ACC112 (cell line): ENCODE measurements at regions not wholly inside any gene's neighbourhood (a gene's known extent, or its start where the extent isn't known, plus 50 kb on each side); places are given as distances from the start of the nearest gene placed in this dataset.

Experiments used
- H2AFZ ChIP-seq: fragments of 200-600 bp; sonication (generic); one replicate; pipeline ENCODE4 v1.6.0; 2017; ENCODE audit warnings: antibody characterized with exemption, low read length; ENCODE audit not compliant: unreplicated experiment
- H3K27ac ChIP-seq: fragments of 200-600 bp; sonication (generic); 2 replicates; pipeline ENCODE4 v1.5.1; 2014; ENCODE audit warnings: low read depth, mild to moderate bottlenecking, antibody characterized with exemption, low read length, moderate library complexity
- H3K27me3 ChIP-seq: fragments of 200-600 bp; sonication (generic); 2 replicates; pipeline ENCODE4 v1.6.1; 2014; ENCODE audit warnings: mild to moderate bottlenecking, antibody characterized with exemption, low read length, moderate library complexity, mixed read lengths; ENCODE audit not compliant: insufficient read depth
- H3K36me3 ChIP-seq: fragments of 200-600 bp; sonication (generic); 2 replicates; pipeline ENCODE4 v1.6.1; 2016; ENCODE audit warnings: mild to moderate bottlenecking, antibody characterized with exemption, low read length, moderate library complexity, mixed read lengths; ENCODE audit not compliant: insufficient read depth
- H3K4me1 ChIP-seq: fragments of 200-600 bp; sonication (generic); one replicate; pipeline ENCODE4 v1.6.1; 2016; ENCODE audit warnings: low read length, mixed read lengths; ENCODE audit not compliant: insufficient read depth, unreplicated experiment, control insufficient read depth
- H3K4me3 ChIP-seq: fragments of 200-600 bp; sonication (generic); 2 replicates; pipeline ENCODE4 v1.5.1; 2014; ENCODE audit warnings: mild to moderate bottlenecking, low read depth, low read length
- H3K79me2 ChIP-seq: fragments of 200-600 bp; sonication (generic); one replicate; pipeline ENCODE4 v1.6.0; 2016; ENCODE audit warnings: low read length; ENCODE audit not compliant: control insufficient read depth, unreplicated experiment, insufficient read depth

- H3K4me3 ChIP-seq = no peak overlapping the region
- H3K27ac ChIP-seq = no peak overlapping the region
- no peaks in the 10 kb centered on the region for H3K27me3 ChIP-seq
- H3K79me2 ChIP-seq = no peaks in the 10 kb centered on the region
- no peak overlapping the region for H2AFZ ChIP-seq
- H3K36me3 ChIP-seq = no peaks in the 10 kb centered on the region
- no peaks in the 10 kb centered on the region for H3K4me1 ChIP-seq
These were observed 112.8 kb upstream of the RESF1 start for GRCh38 chr12:31846405-31846804.

GRCh38 chr12:31845613-31846322, 113.4 kb upstream of the RESF1 start:
- no peak overlapping the region for H3K4me3 ChIP-seq
- H3K27ac ChIP-seq = no peak overlapping the region
- no peak overlapping the region for H2AFZ ChIP-seq
- no peaks in the 10 kb centered on the region for H3K4me1 ChIP-seq
- H3K79me2 ChIP-seq = no peaks in the 10 kb centered on the region
- no peaks in the 10 kb centered on the region for H3K27me3 ChIP-seq
- H3K36me3 ChIP-seq = no peaks in the 10 kb centered on the region

GRCh38 chr12:31843398-31844095, 114.7 kb upstream of the AMN1 start:
- Histone ChIP-seq H3K4me3 (no peak overlapping the region), H2AFZ (no peak overlapping the region), H3K36me3 (no peaks in the 10 kb centered on the region), H3K4me1 (no peaks in the 10 kb centered on the region), H3K27me3 (no peaks in the 10 kb centered on the region), H3K79me2 (no peaks in the 10 kb centered on the region), H3K27ac (no peak overlapping the region)

GRCh38 chr12:31837913-31838312, 109.1 kb upstream of the AMN1 start:
- Histone ChIP-seq H3K4me3 (no peak overlapping the region), H2AFZ (no peak overlapping the region), H3K27me3 (peaks cover 4% of the 10 kb centered on the region; the same call in 1 of the 2 replicates), H3K36me3 (no peaks in the 10 kb centered on the region), H3K4me1 (no peaks in the 10 kb centered on the region), H3K79me2 (no peaks in the 10 kb centered on the region), H3K27ac (no peak overlapping the region)

DNA sequence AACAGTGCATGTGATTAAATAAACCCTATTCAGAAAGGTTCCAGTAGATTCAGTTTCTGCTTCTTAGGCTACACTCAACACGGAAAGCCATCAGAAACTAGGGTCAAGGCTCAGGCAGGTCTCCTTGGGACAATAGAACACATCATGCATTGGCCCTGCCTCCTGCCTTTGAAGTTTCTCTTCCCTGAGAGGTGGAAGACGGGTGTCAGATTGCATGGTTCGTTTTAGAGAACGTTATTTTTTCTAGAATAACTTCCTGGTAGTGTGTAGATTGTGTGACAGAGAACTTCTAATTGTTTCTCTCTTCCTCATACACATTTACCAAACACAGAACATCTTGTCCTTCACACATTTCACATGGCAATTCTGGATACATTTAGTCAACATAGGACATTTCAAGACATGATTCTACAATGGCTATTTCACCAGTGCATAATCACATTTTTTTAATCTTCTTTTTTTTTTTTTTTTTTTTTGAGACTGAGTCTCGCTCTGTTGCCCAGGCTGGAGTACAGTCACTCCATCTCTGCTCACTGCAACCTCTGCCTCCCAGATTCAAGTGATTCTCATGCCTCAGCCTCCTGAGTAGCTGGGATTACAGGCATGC, 106.6 kb upstream of the AMN1 start:
- Histone ChIP-seq H3K4me3 (no peak overlapping the region), H3K79me2 (no peaks in the 10 kb centered on the region), H3K4me1 (no peaks in the 10 kb centered on the region), H3K36me3 (no peaks in the 10 kb centered on the region), H3K27ac (no peak overlapping the region), H3K27me3 (peaks cover 4% of the 10 kb centered on the region; the same call in 1 of the 2 replicates), H2AFZ (no peak overlapping the region)

DNA sequence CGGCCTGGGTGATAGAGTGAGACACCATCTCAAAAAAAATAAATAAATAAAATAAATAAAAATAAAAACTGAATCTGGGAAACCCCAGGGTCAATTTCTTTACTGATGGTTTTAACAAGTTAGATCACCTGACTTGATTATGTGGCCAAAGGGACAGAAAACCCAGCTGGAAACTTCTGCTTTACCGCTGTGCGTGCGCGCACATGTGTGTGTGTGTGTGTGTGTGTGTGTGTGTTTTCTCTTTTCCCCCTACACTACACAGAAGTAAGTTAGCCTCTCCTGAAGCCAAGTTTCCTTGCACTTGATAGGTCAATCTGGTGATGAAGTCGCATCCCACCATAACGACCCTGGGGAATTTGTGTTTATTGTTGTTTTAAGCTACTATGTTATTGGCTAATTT, 105.3 kb upstream of the AMN1 start:
- Histone ChIP-seq H3K27ac (no peak overlapping the region), H3K4me3 (no peak overlapping the region), H3K36me3 (no peaks in the 10 kb centered on the region), H3K4me1 (no peaks in the 10 kb centered on the region), H2AFZ (no peak overlapping the region), H3K27me3 (peaks cover 4% of the 10 kb centered on the region; the same call in 1 of the 2 replicates), H3K79me2 (no peaks in the 10 kb centered on the region)

DNA sequence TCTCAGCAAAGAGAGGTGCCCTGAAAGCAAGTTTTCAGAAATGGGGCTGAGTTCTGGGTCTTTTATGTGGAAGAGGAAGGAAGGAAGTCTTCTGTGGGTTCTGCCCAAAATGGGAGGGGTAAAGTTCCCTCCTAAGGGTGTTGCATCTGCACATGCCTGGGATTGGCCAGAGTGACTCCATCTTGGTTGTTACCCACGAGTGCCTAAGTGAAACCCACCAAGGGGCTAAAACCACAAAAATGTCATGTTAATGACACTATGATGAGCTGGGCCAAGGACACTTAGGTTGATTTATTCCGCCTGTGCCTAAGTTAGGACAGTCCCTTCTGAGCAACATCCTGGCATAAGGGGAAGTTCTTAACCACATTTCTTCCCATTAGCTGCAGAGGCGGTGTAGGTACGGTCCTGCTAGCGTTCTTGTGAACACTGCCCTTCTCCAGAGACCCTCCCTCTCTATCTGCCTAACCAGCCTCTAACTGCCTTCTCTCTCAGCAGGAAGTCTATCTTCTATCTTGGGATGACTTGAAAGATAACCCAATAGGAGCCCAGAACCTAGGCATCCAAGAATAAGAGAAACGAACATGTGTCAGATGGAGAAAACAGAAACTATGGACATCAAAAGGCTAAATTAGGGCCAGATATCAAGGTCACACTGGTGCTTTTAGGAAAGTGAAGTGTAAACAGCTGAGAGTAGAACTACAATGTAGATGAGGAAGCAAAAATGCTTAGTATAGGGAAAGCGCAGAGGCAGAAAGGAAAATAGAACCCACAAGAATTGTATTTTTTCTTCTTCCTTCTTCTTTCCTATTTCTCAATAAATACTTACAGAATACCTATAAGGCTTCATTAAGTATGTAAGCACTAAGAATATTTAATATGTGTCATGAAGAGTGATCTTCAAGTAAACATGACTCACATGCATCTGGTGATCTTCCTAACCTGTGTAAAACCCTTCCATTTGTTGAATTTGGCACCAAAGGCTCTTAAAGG, 104.2 kb upstream of the AMN1 start:
- no peaks in the 10 kb centered on the region for H3K79me2 ChIP-seq
- H3K27me3 ChIP-seq = peaks cover 10% of the 10 kb centered on the region
- no peak overlapping the region for H2AFZ ChIP-seq
- H3K4me1 ChIP-seq = no peaks in the 10 kb centered on the region
- no peaks in the 10 kb centered on the region for H3K36me3 ChIP-seq
- no peak overlapping the region for H3K27ac ChIP-seq
- no peak overlapping the region for H3K4me3 ChIP-seq

- Histone ChIP-seq H3K36me3 (no peaks in the 10 kb centered on the region), H3K4me1 (no peaks in the 10 kb centered on the region), H2AFZ (no peak overlapping the region), H3K27me3 (peaks cover 17% of the 10 kb centered on the region), H3K27ac (no peak overlapping the region), H3K79me2 (no peaks in the 10 kb centered on the region), H3K4me3 (no peak overlapping the region)
These were observed 99.2 kb upstream of the AMN1 start for GRCh38 chr12:31828071-31828470.

- H3K36me3 ChIP-seq = no peaks in the 10 kb centered on the region
- no peaks in the 10 kb centered on the region for H3K79me2 ChIP-seq
- H3K27me3 ChIP-seq = peaks cover 8% of the 10 kb centered on the region; the same call in 1 of the 2 replicates
- no peak overlapping the region for H3K27ac ChIP-seq
- H2AFZ ChIP-seq = no peak overlapping the region
- H3K4me3 ChIP-seq = no peak overlapping the region
- H3K4me1 ChIP-seq = no peaks in the 10 kb centered on the region
These were observed 93.9 kb upstream of the AMN1 start for GRCh38 chr12:31822761-31823160.

- H3K4me1 ChIP-seq = no peaks in the 10 kb centered on the region
- no peaks in the 10 kb centered on the region for H3K79me2 ChIP-seq
- H3K27me3 ChIP-seq = peaks cover 8% of the 10 kb centered on the region; the same call in 1 of the 2 replicates
- H2AFZ ChIP-seq = no peak overlapping the region
- H3K27ac ChIP-seq = no peak overlapping the region
- no peaks in the 10 kb centered on the region for H3K36me3 ChIP-seq
- no peak overlapping the region for H3K4me3 ChIP-seq
These were observed 92.7 kb upstream of the AMN1 start for GRCh38 chr12:31821484-31821883.
